ENCODE measurements at regions not wholly inside any gene's neighbourhood (a gene's known extent, or its start where the extent isn't known, plus 50 kb on each side); places are given as distances from the start of the nearest gene placed in this dataset.

GRCh38 chr6:126716032-126716431 is 376.1 kb downstream of the CENPW start:
- no peak for TF ChIP-seq CTCF (conservative IDR thresholded peaks at IDR 0.05)
- no peak overlapping the region for H3K27ac Mint-ChIP-seq
- WGBS (ENCODE audit: extremely low coverage, insufficient read length, low lambda C conversion rate) = no CpG with 5 or more reads among the region's 2 CpGs

More at GRCh38 chr6:126716032-126716431, 376.1 kb downstream of the CENPW start:
- Histone ChIP-seq H4K5ac (ENCODE audit: insufficient read length, low read depth, low read length) (no peak overlapping the region), H3K27ac (ENCODE audit: insufficient read length, low read depth, low read length) (no peak overlapping the region), H3K9ac (ENCODE audit: extremely low read depth, insufficient read length, low read length) (no peak overlapping the region), H3K4me1 (ENCODE audit: insufficient read depth, low read length) (no peaks in the 10 kb centered on the region), H3K23ac (ENCODE audit: insufficient read length, low read depth, low read length) (no peak overlapping the region), H3K4ac (ENCODE audit: low read depth, low read length) (no peak overlapping the region), H3K79me2 (ENCODE audit: insufficient read depth, low read length) (no peaks in the 10 kb centered on the region), H3K27me3 (ENCODE audit: insufficient read depth, low read length) (no peaks in the 10 kb centered on the region), H3K4me2 (ENCODE audit: insufficient read depth, insufficient read length, low read length) (no peak overlapping the region), H3K9me3 (ENCODE audit: control insufficient read depth, low read depth, low read length) (no peaks in the 10 kb centered on the region), H3K23me2 (ENCODE audit: insufficient read length, low read depth, low read length, poor library complexity, severe bottlenecking) (no peaks in the 10 kb centered on the region), H2BK20ac (ENCODE audit: low read depth, low read length, poor library complexity, severe bottlenecking) (no peak overlapping the region), H4K20me1 (ENCODE audit: control insufficient read depth, insufficient read depth, insufficient read length) (no peaks in the 10 kb centered on the region), H2BK120ac (ENCODE audit: low read depth, low read length, poor library complexity, severe bottlenecking) (no peak overlapping the region), H3K79me1 (ENCODE audit: insufficient read depth, low read depth, low read length, poor library complexity, severe bottlenecking) (no peaks in the 10 kb centered on the region), H3K14ac (ENCODE audit: insufficient read depth, low read length) (no peak overlapping the region), H2AFZ (ENCODE audit: low read length) (no peak overlapping the region), H2BK12ac (ENCODE audit: insufficient read length, low read depth, low read length) (no peak overlapping the region), H4K91ac (ENCODE audit: insufficient read length, low read depth, low read length) (no peak overlapping the region), H2BK5ac (ENCODE audit: insufficient read length, low read length) (no peak overlapping the region), H2BK15ac (ENCODE audit: low read depth, low read length) (no peak overlapping the region), H2AK5ac (ENCODE audit: insufficient read length, low read length) (no peak overlapping the region), H3K18ac (ENCODE audit: insufficient read length, low read depth, low read length) (no peak overlapping the region), H4K8ac (replicated peaks; ENCODE audit: insufficient read length, low read depth, low read length) (no peak overlapping the region), H3K56ac (ENCODE audit: insufficient read length, low read depth, low read length) (no peak overlapping the region), H3T11ph (ENCODE audit: low read length) (no peak overlapping the region)
- Mint-ChIP-seq H3K4me1 (peaks cover 29 to 32% of the 10 kb centered on the region in 2 experiments), H3K4me3 (no peak overlapping the region), H3K27me3 (ENCODE audit: low read depth) (no peaks in the 10 kb centered on the region), H3K9me3 (no peaks in the 10 kb centered on the region), H3K36me3 (ENCODE audit: insufficient read depth in 1 of 3, low read depth in 3 of 3) (no peaks in the 10 kb centered on the region)
- no peak for DNase-seq

All from H9 (cell line).